Activated CD4-positive, alpha-beta T cell treated with anti-CD3 and anti-CD28 coated beads, Interleukin-2, amount 50 U/mL, for 48 hours (primary cell): ENCODE measurements at regions not wholly inside any gene's neighbourhood (a gene's known extent, or its start where the extent isn't known, plus 50 kb on each side); places are given as distances from the start of the nearest gene placed in this dataset.

Experiments
- DNase-seq, 2 experiments: peaks; one replicate each; pipeline ENCODE4 v3.0.0-alpha.2; 2020

DNA sequence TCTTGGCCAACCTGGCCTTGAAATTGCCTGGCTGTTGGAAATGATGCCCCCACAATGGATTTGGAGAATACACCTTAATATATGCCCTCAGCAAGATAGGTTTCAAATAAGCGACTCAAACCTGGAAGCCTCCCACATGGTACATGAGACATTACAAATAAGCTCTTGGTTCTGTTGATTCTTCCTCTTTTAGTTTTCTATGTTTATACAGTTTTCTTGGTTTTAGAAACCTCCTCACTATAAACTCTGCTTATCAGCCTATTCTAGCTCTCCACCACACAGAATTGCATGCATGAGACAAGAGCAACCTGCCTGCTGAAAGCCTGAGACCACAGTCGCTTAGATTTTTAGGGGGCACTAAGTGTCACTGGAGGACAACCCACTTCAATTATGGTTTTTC is 108.8 kb upstream of the PREP start:
- DNase-seq = no peak

DNA sequence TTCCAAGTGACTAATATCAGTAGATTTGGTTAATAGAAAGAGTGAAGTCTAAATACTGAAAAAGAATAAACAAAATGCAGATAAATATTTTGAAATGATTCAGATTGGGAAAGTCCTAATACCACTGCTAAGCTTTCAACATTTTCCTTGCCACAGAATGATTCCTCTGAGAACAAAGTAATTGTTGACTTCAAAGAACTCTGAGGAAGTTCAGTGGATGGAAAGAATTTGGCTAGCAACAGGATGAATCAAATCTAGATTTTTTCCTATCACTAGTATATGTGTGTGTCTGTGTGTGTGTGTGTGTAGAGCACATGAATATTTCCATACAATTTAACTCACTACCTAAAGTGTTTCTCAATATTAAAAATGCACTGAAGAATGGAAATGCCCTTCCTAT is 107.9 kb upstream of the PREP start:
- DNase-seq = no peak

DNA sequence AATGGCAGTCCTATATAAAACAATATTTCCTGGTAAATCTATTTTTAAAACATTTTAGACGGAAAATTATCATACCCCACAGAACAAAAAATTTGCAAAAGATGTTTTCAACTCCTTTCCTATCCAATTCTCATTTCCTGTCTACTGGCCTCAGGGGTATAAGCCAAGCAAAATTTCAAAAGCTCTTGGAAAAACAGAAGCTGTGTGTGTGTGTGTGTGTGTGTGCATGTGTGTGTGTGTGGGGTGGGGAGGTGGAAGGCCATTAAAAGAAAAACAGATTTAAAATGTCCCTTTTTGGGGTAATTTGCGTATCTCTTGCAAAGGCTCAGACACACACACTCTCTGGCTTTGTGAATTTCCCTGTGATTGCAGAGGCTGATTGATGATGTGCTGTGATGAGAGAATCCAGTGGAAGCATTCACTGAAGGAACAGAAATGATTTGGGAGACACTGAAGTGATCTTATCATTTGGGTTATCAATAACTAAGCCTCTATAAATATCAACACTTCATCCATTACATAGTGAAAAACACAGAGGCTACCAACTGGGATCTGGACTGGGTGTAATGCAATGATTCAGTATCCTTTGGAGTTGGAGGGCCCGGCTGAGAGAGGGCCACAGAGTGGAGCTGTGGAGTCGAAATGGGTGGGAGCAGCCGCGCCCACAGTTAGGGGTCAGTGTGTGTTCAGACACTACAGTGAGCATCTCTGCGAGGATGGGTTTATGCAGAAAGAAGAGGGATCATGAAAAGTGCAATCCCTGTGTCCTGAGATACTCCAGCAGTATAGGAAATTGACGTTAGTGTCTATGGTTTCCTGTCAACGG is 106.8 kb upstream of the PREP start:
- DNase-seq = no peak

DNA sequence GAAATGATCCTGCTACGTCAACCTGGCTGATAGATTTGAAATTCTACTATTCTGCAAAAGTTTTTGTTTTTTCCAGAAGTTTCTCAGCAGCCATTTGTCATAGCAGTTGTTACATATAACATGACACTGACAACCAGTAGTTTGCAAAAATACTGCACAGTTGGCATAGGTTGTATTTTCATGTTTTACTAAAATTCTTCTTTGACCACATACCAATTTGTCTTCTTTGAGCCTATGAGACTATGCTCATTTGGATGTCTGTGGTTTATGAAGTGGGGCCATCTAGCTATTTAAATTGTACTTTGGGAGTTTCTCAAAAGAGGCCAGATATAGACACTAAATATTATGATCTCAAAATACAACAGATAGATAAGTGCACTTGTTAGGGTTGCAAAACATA is 104.9 kb upstream of the PREP start:
- DNase-seq = no peak

DNA sequence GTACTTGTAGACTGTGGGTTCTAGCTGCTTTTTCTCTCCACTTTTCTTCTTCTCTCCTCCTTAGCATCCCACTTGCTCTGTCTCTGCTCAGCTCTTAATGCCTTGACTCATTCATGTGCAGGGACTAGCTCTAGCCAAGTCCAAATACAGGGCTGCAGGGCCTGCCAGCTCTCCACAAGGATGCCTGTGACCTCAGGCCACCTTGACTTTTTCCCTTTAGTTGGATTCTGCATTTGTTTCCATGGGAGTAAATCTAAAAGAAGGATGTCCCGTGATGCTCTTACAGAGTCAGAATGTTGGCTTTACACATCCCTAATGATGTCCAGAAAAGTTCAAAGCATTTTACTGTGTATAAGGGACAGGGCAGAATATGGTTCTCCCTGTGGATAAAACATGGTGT is 101.8 kb upstream of the PREP start:
- no peak for DNase-seq

DNA sequence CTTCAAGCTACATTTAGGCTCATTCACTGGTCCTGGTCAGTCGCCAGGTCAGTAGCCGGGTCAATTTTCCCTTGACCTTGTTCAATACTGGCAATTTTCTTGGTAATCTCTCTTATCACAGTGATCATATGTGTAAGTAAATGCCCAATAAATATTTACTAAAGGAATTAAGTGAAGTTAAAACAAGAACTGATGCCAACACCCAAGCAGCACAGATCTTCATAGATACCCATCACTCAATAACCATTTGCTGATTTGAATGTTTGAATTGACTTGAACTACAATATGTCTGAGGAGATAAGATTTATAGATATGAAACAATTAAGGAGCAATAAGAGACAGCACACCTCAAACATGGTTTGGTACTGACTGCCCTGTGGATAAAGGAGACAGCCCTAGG is 100.8 kb upstream of the PREP start:
- DNase-seq = no peak

DNA sequence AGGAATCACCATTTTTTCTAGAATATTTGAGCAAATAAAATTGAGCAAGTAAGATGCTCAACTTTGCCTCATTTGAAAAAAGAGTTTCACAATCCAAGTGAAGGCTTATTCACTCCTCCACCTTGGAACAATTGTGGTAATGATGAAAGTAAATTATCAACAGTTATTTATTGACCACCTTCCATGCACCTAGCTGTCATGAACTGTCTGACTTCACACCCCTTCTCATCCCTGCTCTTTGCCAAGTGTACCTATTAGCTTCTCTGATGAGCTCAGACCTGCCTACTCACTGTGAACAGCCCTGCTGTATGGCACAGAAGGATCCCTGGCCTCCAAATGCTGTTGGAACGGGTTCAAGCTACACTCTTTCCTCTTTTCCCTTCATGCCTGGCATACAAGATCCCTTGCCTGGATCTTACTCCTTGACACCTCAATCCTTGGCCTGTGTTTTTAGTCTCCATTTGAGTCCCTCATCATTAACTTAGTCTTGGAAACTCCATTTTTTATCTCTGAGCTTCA is 99.0 kb upstream of the PREP start:
- DNase-seq = no peak

DNA sequence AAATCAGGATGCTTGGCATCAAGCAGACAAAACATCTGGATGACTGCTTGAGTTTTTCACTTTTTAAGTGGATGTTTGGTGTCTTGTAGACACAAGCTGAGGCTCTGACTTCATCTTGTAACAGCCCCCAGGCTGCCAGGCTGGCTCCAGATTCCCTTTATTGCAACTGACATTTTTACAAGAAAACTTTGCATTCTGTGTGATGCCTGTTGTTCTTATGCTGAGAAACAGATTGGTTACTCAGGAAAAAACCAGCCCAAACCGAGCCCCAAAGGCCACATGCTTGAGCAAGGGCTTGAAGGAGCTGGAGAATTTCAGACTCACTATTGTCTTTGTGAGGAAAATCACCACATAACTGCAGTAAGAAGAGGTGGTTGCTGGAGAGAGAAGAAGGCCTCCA is 98.4 kb upstream of the PREP start:
- no peak for DNase-seq

DNA sequence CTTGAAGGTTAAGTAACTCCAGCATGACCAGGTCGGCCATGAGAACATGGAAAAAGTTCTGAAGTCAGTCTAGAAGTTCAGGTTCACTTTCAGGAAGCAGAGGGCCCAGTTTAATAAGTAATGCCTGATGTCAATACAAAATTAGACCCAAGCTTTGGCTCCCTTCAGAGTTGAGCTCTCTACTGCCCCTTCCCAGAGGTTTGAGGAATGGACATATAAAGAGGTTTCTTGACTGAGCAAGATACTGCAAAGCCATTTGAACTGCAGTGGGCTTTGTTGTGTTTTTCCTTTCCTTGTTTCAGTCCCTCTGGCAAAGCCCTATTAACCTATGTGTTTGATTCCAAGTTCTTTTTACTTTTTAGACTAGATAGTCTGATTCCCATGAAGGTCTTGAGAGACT is 97.8 kb upstream of the PREP start:
- DNase-seq = no peak

DNA sequence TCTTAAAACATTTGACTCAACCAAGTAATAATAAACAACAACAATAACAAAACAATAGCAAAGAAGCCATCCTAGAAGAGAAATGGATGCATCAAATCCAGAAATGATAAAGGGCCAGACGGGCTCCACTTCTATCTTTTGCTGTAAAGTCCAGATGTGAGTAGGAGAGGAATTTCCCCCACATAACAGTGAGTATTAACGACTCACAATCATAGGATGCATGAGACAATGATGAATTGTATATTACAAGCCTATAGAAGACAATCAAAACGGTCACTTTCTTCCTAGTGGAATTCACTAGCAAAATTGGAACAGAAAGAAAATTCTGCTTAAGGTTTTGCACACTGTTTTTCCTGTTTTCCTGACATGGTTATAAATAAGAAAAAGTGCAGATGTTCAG is 97.0 kb upstream of the PREP start:
- no peak for DNase-seq

DNA sequence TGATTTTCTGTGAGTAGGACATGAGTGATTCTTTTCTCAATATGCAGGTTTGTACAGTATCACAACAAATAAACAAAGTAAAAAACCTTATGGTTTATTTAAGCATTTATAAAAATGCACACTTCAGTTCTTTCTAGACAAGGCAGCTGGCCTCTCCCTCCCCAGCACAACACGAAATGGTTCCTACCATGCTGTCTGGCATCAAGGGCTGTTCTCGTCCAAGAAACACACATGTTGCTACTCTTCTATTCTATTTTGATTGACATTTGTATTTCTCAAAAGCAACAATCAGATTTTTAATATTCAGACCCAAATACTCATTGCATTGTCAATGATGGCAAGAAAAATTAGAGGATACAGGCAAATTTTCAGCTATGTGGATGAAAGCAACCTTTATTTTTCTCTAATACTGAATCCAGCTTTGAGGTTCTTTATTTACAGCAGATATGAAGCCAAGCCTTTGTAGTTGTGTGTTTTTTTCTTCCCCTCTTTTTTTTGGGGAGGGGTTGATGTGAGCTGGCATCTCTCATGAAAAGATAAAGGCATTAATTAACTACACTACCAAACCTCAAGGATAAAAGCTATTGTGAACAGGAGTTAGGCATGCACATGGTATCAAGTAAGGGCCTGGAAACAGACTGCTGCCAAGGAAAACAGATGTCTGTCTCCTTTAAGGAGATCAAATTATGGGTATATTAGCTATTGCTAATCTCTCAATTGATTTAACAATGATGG is 96.4 kb upstream of the PREP start:
- no peak for DNase-seq

DNA sequence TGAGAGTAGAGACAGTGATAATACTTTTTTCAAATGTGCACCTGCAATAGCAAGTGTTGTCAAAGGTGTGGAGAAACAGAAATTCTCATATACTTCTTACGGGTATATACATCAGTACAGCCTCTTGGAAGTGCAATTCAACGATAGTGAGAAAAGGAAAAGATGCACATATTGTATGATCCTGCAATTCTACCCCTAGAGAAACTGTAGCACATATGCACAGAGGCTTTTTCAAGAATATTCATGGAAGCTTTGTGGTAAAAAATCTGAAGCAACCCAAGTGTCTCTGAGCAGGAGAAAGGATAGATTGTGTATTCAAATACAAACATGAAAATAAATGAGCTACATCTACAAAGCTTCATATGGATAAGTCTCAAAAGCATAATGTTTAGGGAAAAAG is 94.7 kb upstream of the PREP start:
- no peak for DNase-seq

DNA sequence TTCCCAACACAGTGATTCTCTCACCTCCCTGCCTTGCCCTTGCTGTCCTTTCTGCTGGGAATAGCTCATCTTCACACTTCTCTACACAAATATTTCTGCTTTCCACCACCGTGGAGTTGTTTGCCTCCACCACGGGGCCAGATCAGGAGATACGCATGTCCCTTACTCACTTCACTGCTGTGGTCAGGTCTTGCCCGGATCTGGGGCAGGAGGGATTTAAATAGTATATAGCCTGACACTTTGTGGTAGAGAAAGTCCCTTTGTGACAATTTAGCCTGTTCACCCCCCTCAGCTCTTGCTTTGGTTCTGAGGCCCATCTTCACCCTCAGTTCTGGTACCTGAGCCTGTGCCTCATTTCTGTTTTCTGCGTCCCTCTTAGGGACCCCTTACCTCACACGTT is 92.6 kb upstream of the PREP start:
- no peak for DNase-seq

DNA sequence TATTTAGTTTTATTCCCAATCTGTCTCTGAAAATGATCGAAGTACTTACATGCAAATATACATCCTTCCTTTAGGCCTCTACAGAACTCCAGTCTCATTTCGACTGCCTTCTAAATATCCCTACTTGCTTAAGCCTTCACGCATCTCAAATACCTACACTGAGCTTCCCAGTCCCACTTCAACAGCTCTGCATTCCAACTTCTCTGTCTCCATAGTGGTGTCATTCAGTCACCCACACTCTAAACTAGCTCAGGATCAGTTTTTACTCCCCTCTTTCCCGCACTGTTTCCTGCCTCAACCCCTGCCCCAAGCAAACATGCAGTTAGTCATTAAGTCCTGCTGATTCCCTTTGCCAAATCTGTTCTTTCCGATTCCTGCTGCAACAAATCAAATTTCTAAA is 91.8 kb upstream of the PREP start:
- no peak for DNase-seq

DNA sequence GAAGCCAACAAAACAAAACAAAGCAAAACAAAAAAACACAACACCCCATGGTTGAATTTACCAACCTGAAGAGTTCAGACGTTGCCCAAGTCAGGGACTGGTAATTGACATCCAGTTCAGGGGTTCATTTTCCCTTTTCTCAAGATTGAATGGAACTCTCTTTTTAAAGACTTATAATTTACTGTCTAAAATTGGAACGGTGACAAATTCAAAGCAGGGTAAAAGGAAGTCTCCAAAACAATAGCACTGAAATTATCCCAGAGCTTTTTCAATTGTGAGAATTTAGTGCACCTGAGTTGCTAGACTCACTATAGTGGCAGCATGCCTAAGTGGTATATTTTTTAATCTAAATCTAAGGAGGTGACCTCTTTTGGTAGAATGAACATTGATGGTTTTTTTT is 90.9 kb upstream of the PREP start:
- no peak for DNase-seq

DNA sequence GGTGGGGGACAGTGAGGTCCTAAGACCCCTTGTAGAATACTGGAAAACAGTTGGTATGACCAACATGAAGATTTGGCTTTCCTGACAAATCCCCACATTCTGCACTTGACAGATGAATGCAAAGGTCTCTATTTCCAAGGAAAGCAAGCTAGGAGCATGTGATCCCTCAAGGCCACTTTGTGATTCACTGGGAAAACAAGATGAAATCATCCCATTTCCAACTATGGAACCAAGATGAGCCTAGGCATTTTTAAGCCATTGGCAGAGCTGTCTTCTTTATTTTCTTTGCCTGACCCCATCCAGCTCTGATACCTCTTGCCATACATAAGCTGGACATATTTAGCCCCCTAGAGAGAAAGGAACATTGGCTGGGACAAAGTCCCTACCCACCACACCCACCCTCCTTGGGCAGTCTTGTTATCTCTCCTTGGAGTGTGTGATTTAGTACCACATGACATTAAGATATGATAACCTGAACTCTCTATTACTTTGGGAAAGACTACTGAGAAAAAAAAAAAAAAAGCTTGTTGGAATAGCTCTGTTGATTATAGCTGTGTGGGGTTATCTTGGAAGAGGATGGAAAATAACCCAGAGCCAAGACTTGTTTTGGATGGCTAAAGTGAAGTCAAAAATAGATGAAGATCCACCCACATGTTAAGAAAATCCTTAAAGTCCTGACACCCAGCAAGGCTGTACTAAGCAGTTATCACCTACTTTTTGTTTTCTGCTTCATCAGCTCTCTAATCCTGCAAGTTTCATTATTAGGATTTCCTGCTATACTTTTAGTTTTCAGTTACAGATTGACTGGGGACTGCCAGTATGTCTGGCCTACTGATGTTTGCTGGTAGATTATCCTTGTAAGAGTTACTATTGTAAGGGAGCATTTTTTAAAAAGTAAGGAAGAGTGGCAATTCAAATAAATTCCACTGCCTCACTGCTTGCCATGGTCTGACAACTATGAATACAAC is 90.1 kb upstream of the PREP start:
- no peak for DNase-seq

DNA sequence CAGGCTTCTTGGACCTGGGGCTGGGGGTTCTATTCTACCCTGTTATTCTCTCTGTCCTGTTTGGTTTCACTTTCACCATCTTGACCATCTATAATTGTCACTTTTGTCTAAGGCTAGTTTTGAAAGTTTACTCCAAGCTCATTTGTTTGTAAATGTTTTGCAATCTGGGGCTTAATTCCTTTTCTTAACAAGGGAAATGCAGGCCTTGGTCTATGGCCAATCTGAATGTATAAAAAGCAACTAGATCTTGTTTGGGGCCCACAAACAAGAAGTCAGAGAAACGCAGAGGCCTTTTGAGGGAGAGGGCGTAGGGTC is 86.3 kb upstream of the PREP start:
- no peak for DNase-seq

DNA sequence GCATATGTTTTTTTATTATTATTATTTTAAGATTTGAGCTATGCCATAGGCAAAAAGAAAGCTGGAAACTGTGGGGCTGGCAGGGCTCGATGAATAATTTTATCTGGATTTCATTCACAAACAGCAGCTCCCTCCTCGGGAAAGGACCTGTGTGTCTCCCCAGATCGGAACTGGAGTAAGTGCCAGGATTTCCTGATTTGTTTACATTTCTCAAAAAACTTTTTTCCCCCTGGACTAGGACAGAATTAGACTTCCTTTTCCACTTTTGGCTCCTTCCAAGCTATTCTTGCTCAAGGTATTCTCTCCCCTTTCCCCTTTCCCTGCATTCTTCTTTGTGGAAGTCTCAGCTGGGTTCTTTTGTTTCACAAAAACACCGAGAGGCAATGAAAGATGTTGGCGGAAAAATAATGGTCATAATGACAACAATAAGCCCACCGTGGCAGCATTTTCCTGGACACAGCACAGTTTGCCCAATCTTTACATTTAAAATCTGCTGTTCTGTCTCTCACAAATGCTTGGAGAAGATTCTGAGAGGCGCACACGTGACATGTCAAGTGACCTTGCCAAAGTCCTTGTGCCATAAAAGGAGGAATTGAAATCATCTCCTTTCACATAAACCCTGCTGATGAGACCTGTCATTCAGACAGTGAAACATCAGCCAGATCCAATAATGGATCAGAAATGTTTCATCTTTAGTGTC is 85.8 kb upstream of the PREP start:
- DNase-seq = no peak

DNA sequence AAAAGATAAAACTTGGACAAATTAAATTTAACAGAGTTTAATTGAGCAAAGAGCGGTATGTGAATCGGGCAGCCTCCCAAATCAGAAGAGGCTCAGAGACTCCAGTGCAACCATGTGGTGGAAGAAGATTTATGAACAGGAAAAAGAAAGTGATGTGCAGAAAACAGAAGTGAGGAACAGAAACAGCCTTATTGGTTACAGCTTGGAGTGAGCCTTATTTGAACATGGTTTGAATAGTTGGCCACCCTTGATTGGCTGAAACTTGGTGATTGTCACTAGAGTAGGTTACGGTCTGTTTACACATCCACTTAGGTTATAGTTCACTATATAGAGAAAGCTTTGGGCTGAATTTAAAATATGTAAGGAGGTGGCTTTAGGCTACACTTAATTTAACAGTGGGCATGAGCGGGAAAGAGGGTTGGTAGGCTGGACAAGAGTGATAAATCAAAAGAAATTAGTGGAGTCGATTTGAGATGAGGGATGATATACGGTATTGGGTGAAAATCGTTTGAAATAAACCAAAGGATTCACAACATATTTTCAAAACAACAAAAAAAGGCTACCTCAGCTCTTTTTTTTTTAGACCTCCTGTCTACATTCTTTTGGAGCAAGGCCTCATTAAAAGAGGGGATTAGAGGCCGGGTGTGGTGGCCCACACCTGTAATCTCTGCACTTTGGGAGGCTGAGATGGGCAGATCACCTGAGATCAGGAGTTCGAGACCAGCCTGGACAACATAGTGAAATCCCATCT is 84.3 kb upstream of the PREP start:
- DNase-seq = no peak

DNA sequence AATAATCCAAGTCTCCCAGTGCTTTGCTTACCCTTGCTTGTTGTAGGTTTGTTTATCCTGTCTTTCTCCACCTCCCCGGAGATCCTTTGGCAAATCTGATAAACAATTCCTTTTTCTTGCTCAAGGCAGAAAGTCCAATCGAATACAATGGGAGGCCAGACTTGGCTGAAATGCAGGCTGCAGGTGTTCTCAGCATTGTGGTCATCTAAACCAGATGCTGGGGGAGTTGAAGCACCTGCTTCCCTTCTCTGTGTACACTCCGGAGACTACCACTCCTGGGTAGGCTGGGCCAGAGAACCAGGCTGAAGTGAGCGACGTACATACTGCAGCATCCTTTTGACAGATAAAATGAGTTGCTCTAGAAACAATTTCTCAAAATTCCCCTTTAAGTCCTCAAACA is 82.6 kb upstream of the PREP start:
- no peak for DNase-seq

DNA sequence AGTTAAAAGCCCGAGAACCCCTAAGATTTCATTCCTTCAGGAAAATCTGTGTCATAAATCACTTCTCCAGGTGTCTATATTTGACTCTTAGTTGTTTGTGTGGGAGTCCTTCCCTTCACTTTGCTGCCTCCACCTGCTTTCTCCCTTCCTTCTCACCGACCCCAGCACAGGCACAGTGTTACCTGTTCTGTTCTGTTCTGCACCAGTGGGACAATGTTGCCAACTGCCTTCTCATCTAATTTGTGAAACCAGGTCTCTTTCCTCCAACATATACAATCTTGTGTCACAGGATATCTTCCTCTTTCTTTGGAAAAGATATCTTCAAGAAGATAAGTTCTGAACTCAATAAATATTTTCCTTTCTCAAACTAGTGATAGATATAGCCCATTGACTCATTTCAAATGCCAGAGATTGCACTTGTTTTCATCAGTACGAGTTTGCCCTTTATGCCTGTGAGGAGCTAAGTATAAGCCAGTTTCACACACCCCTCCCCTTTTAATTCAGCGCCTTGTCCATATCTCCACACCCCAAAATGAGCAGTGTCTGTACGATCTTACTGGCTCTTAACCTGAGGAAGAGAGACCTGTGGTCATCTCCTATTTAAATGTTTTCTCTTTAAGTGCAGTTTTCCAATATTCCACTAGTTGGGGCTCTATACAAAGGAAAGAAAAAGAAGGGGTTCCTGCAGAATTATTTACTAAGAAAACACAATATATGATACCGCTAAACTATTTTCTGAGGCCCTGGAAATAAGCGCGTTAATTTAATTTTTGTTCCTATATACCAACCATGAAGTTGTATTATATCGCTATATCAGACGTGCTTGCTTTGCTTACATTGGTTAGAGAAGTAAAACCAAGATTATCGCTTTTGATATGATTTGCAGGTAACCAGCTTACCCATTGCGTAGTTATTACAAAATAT is 81.6 kb upstream of the PREP start:
- DNase-seq = no peak
